HCT116 (cell line): ENCODE measurements at regions not wholly inside any gene's neighbourhood (a gene's known extent, or its start where the extent isn't known, plus 50 kb on each side); places are given as distances from the start of the nearest gene placed in this dataset.

Experiments used
- JUND ChIP-seq: IDR thresholded peaks from 2 replicates; pipeline ENCODE4 v1.6.1; 2012
- POLR2A ChIP-seq: IDR thresholded peaks from 2 replicates; pipeline ENCODE4 v1.7.0; 2011; ENCODE audit warnings: borderline replicate concordance; ENCODE audit not compliant: insufficient read depth, insufficient read length; ENCODE audit errors: extremely low read depth

- TF ChIP-seq POLR2A (no peak), JUND (no peak)
Measured at GRCh38 chr18:28947900-28948299, 771.0 kb upstream of the CDH2 start.
